Muscle layer of colon (tissue), 2 donors: ENCODE measurements at regions not wholly inside any gene's neighbourhood (a gene's known extent, or its start where the extent isn't known, plus 50 kb on each side); places are given as distances from the start of the nearest gene placed in this dataset.

ENCODE experiments used
- H3K27ac ChIP-seq: one replicate; pipeline ENCODE4 v1.7.0; 2013; ENCODE audit warnings: low read depth, mild to moderate bottlenecking, low read length, moderate library complexity
- H3K27me3 ChIP-seq, 2 donors: one replicate each; pipeline ENCODE4 v1.7.0; 2013; ENCODE audit warnings: low read length in 2 of 2, mild to moderate bottlenecking in 2 of 2; ENCODE audit not compliant: insufficient read depth in 2 of 2, control insufficient read depth in 1 of 2
- H3K36me3 ChIP-seq: one replicate; pipeline ENCODE4 v1.7.0; 2013; ENCODE audit warnings: mild to moderate bottlenecking, low read length; ENCODE audit not compliant: insufficient read depth
- H3K4me1 ChIP-seq: one replicate; pipeline ENCODE4 v1.7.0; 2013; ENCODE audit warnings: mild to moderate bottlenecking, low read length; ENCODE audit not compliant: insufficient read depth
- H3K4me3 ChIP-seq, 2 donors: one replicate each; pipeline ENCODE4 v1.7.0; 2013; ENCODE audit warnings: low read length in 2 of 2, low read depth in 1 of 2, mild to moderate bottlenecking in 1 of 2, moderate library complexity in 1 of 2
- H3K9ac ChIP-seq: one replicate; pipeline ENCODE4 v1.7.0; 2013; ENCODE audit warnings: low read length
- H3K9me3 ChIP-seq: one replicate; pipeline ENCODE4 v1.7.0; 2013; ENCODE audit warnings: mild to moderate bottlenecking, low read length
- donor health status: abdominal sarcoma.
- donor health status: Adenocarcinoma of cecum.

DNA sequence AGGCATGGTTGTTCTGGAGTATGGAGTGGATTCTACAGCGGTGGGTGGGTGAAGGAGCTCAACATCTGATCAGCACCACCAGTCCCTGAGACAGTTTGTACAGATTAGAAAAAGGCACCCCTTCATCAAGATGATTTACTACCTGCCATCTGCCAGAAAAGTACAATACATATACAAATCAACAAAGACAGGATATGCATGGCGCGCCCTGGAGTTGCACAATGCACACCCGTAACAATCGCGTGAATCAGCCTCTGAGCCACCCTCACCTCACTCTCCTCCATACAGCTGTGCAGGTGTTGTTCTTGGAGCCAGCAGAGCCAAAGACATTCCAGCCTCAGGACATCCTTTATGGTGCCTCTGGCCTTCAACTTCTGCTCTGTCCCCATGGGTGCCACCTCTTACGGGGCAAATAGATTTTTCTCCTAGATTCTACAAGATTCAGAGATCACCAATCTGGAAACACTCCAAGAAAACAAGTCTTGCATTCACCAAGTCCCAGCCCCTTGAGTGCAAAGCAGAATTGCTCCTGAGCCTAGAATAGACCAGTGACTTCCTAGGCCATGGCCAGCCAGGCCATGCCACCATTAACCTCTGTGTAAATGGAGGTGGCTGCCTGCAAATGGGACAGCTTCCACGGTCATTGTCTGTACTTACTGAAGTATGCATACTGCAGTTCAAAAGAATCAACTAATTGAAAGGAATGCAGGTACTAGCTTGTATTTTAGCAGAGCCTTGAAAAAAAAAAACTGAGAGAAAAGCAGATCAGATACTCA, 490.9 kb downstream of the SOX6 start:
- H3K36me3 ChIP-seq, result no peaks in the 10 kb centered on the region
- no peak overlapping the region for H3K27ac ChIP-seq
- H3K4me3 ChIP-seq, result no peak overlapping the region
- H3K9me3 ChIP-seq, result no peaks in the 10 kb centered on the region
- H3K27me3 ChIP-seq, result peaks cover 0 to 3% of the 10 kb centered on the region in 2 donors
- H3K9ac ChIP-seq, result no peak overlapping the region
- H3K4me1 ChIP-seq, result no peaks in the 10 kb centered on the region

DNA sequence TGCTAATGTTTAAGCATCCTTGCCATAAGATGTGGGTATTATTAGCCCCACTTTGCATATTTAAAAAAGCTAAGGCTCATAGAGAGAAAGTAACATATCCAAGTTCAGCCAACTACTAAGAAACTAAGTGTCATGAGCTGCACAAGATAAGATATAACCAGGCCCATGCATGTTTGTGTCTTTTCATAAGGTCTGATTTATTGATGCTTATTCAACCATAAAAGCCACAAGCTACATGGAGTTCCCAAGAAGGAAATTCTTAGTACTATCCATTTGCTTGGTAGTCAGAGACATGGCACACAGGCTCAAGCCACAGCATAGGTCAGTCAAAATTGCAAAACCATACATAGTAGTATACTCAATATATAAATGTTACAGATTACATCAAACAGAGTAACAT, 488.5 kb downstream of the SOX6 start:
- Histone ChIP-seq H3K36me3 (no peaks in the 10 kb centered on the region), H3K4me3 (no peak overlapping the region), H3K4me1 (no peaks in the 10 kb centered on the region), H3K9me3 (no peaks in the 10 kb centered on the region), H3K27me3 (peaks cover 0 to 3% of the 10 kb centered on the region in 2 donors), H3K27ac (no peak overlapping the region), H3K9ac (no peak overlapping the region)

DNA sequence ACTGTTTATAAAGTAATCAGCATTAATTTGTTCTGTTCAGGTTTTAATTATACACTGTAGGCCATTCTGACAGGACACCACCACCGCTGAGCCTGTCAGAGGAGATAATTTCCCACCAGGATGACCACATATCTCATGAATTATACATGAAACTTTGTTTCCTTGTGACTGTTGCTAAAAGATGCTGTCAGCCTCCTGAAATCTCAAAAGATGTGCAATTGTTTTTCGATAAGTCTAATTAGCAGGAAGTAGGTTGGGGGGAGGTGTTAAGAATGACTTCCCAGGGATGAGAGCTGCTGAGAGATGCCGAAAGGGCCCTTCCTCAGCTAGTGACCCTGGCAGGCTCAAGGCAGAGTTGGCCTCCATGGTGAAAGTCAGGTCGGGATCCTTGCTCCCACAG, 485.4 kb downstream of the SOX6 start:
- H3K36me3 ChIP-seq, result no peaks in the 10 kb centered on the region
- no peaks in the 10 kb centered on the region for H3K27me3 ChIP-seq
- H3K27ac ChIP-seq, result no peak overlapping the region
- no peaks in the 10 kb centered on the region for H3K9me3 ChIP-seq
- no peak overlapping the region for H3K4me3 ChIP-seq
- no peak overlapping the region for H3K9ac ChIP-seq
- H3K4me1 ChIP-seq, result no peaks in the 10 kb centered on the region

DNA sequence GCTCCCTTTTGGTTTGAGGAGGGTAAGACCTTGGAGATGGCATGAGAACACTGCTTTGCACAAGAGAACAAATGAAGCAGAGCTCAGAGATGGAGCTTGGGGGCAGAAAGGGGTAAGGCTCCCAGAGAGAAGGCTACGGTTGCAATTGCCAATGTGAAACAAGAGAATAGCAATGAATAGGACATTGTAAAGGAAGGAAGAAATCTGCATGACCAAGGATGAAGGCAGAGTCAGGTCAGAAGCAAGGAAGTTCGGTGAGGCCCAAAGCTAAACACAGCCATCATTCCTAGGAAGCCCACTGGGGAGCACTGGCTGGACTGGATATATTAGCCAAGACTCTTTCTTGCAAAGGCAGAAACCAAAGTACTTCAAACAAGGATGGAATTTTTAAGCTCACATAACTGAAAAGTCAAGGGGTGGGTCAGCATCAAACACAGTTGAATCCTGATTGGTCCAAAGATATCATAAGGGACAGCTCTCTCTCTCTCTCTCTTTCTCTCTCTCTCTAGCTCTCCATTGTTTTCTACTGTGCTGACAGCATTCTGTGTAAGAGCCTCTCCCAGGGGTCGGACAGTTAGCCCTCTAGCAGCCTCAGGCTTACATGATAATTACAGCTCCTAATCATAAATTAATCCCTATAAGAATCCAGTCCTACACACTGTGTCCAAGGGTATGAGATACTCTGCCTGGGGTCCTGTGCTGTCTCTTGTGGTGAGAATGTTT, 484.3 kb downstream of the SOX6 start:
- no peaks in the 10 kb centered on the region for H3K9me3 ChIP-seq
- no peaks in the 10 kb centered on the region for H3K36me3 ChIP-seq
- H3K4me3 ChIP-seq, result no peak overlapping the region
- H3K9ac ChIP-seq, result no peak overlapping the region
- no peak overlapping the region for H3K27ac ChIP-seq
- H3K27me3 ChIP-seq, result no peaks in the 10 kb centered on the region
- no peaks in the 10 kb centered on the region for H3K4me1 ChIP-seq

DNA sequence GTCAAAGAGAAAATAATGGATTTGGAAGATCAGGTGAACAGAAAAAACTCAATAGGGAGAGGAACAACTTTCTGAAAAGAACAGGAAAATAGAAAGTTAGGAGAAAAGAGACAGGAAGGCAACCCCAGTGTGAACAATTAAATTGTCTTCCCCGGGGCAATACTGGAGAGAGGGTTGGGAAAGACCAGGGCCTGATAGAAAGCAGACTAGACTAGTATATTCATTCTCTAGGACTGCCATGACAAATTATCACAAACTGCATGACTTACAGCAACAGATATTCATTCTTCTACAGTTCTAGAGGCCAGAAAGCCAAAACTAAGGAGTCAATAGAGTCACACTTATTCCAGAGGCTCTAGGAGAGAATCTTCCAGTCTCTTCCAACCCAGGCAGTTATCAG, 482.8 kb downstream of the SOX6 start:
- Histone ChIP-seq H3K36me3 (no peaks in the 10 kb centered on the region), H3K27ac (no peak overlapping the region), H3K4me3 (no peak overlapping the region), H3K27me3 (no peaks in the 10 kb centered on the region), H3K4me1 (no peaks in the 10 kb centered on the region), H3K9ac (no peak overlapping the region), H3K9me3 (no peaks in the 10 kb centered on the region)

DNA sequence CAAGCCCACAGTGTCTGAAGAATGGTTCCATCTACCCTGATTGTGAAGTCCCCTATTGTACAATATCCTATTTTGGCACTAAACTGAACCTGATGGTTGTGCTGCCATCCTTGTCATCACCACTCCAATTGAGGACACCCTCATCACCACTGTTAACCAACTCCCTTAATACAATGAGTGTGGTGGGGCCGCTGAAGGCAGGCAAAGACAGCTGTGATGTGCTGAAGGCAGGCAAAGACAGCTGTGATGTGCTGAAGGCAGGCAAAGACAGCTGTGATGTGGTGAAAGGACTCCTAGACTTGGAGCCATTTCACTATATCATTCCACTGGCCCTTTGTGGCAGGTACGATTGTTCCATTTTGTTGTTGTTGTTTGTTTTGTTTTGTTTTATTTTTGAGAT, 481.6 kb downstream of the SOX6 start:
- no peaks in the 10 kb centered on the region for H3K36me3 ChIP-seq
- H3K9me3 ChIP-seq, result no peaks in the 10 kb centered on the region
- no peaks in the 10 kb centered on the region for H3K27me3 ChIP-seq
- H3K9ac ChIP-seq, result no peak overlapping the region
- no peak overlapping the region for H3K27ac ChIP-seq
- no peak overlapping the region for H3K4me3 ChIP-seq
- no peaks in the 10 kb centered on the region for H3K4me1 ChIP-seq

DNA sequence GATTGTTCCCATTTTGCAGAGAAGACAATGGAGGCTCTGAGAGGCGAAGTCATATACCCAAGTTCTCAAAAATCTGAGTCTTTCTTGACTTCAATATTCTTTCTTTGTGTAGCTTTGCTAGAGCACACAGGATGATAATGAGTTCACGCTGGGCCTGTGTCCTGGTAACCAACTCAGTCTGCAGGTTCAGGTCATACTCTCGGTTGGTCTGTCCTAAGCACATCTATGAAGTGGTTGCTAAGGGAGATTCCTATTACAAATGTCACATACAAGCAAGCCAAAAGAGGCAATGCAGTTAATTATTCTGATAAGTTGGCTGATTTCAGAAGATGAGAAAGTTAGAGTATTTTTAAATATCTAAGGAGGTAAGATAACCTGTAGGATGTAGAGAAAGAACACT, 481.0 kb downstream of the SOX6 start:
- Histone ChIP-seq H3K9ac (no peak overlapping the region), H3K4me1 (no peaks in the 10 kb centered on the region), H3K36me3 (no peaks in the 10 kb centered on the region), H3K4me3 (no peak overlapping the region), H3K27me3 (no peaks in the 10 kb centered on the region), H3K27ac (no peak overlapping the region), H3K9me3 (no peaks in the 10 kb centered on the region)

DNA sequence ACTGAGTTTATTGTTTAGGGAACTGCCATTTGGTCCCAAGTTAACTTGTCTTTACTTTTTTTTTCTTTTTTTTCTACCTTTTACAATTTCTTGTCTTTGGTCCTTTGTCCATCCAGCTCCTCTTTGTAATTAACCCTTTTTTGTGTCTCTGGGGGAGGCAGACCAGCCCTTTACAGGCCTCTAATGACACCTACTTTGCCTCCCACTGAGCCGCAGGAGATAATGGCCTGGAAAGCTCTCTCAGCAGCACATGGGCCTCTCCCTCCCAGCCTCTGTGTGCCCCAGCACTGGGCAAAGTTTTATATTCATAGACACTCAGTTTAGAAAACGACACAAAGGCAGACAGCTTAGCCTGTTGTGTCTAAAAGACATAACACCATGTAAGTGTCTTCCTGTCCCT, 480.4 kb downstream of the SOX6 start:
- no peak overlapping the region for H3K4me3 ChIP-seq
- H3K36me3 ChIP-seq, result no peaks in the 10 kb centered on the region
- H3K9ac ChIP-seq, result no peak overlapping the region
- no peaks in the 10 kb centered on the region for H3K9me3 ChIP-seq
- H3K4me1 ChIP-seq, result no peaks in the 10 kb centered on the region
- no peaks in the 10 kb centered on the region for H3K27me3 ChIP-seq
- no peak overlapping the region for H3K27ac ChIP-seq

DNA sequence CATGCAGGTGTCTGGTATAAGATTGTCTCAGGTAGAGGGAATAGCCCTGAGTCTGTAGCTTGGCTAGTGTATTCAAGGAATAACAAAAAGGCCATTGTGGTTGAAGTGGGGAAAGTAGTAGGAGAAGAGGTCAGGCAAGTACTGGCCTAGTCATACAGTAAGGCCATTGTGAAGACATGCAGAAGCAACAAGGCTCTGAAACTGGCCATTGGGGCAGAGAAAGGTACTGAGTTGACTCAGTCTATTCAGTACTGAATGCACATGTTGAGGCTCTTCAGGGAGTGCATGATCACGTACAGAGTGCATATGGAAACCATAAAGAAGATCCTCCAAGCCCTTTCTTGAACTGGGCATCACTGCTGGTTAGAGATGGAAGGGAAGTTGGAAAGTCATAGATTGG, 477.6 kb downstream of the SOX6 start:
- Histone ChIP-seq H3K4me3 (no peak overlapping the region), H3K4me1 (no peaks in the 10 kb centered on the region), H3K27me3 (no peaks in the 10 kb centered on the region), H3K27ac (no peak overlapping the region), H3K9me3 (no peaks in the 10 kb centered on the region), H3K9ac (no peak overlapping the region), H3K36me3 (no peaks in the 10 kb centered on the region)

DNA sequence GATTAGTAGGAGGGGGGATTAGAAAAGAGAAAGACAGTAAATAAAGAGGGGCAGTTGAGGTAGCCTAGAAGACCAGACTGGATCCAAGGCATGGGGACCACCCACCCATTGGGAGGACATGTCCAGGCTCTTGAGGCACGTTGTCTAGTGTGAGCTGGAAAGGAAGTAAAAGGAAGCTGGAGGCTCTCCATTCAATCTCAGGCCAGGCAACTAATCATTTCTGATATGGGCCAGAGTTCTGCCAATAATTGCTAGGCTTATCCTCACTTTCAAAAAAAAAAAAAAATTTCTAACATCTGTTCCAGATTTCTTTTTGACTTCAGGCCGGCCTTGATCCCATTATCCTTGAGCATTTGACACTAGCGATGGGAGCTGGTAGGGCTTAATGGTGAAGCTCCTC, 476.1 kb downstream of the SOX6 start:
- no peaks in the 10 kb centered on the region for H3K36me3 ChIP-seq
- no peaks in the 10 kb centered on the region for H3K9me3 ChIP-seq

DNA sequence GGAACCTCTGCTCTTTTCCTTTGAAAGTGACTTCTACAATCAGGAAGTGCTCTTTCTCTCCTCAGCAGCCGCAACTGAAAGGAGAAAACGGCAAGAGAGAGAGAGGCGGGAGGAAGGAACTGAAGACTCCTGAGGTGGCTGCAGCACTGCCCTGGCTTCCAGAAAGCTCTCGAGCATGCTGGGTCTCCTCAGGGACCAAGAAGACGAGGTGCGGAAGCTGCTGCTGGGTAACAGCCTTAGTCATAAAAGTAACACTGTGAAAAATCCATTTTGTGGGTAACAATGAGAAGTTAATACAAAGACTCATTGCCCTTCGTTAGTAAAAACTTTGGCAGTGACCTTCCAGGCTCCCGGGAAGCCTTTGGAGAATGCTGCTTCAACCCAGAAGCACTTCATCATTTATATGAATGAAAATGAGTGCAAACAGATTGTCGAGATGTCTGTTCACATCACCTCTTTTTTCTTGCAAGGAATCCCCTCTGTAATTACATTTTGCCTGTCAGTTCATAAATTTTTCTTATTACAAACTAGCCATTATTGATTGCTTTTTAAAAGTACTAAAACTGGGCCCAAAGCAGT, 473.4 kb downstream of the SOX6 start:
- no peak overlapping the region for H3K27ac ChIP-seq

More for the DNA sequence above, 476.1 kb downstream of the SOX6 start:
- Histone ChIP-seq H3K4me1 (peaks cover 6% of the 10 kb centered on the region), H3K4me3 (no peak overlapping the region), H3K27ac (no peak overlapping the region), H3K27me3 (no peaks in the 10 kb centered on the region), H3K9ac (no peak overlapping the region)

More for the DNA sequence above, 473.4 kb downstream of the SOX6 start:
- Histone ChIP-seq H3K4me1 (peaks cover 6% of the 10 kb centered on the region), H3K27me3 (no peaks in the 10 kb centered on the region), H3K36me3 (no peaks in the 10 kb centered on the region), H3K9me3 (no peaks in the 10 kb centered on the region), H3K4me3 (no peak overlapping the region), H3K9ac (no peak overlapping the region)
